Adipocyte (in vitro differentiated cells): ENCODE measurements at regions not wholly inside any gene's neighbourhood (a gene's known extent, or its start where the extent isn't known, plus 50 kb on each side); places are given as distances from the start of the nearest gene placed in this dataset.

Experiments used
- DNase-seq: peaks from one replicate; pipeline ENCODE4 v3.0.0-alpha.2; 2015; ENCODE audit warnings: low read depth
- H3K27me3 ChIP-seq: replicated peaks from 2 replicates; pipeline ENCODE4 v1.7.0; 2013; ENCODE audit warnings: mild to moderate bottlenecking, low read length, moderate library complexity; ENCODE audit not compliant: control insufficient read depth, insufficient read depth
- H3K36me3 ChIP-seq: 2 replicates; pipeline ENCODE4 v1.7.0; 2013; ENCODE audit warnings: low read length, mild to moderate bottlenecking, moderate library complexity; ENCODE audit not compliant: control insufficient read depth, insufficient read depth, severe bottlenecking
- H3K4me1 ChIP-seq: 2 replicates; pipeline ENCODE4 v1.7.0; 2013; ENCODE audit warnings: mild to moderate bottlenecking, low read length, moderate library complexity; ENCODE audit not compliant: control insufficient read depth, insufficient read depth
- H3K4me3 ChIP-seq: 2 replicates; pipeline ENCODE4 v1.7.0; 2013; ENCODE audit warnings: mild to moderate bottlenecking, low read length, moderate library complexity
- H3K9ac ChIP-seq: 2 replicates; pipeline ENCODE4 v1.7.0; 2013; ENCODE audit warnings: mild to moderate bottlenecking, low read length, moderate library complexity
- H3K9me3 ChIP-seq: 2 replicates; pipeline ENCODE4 v1.7.0; 2013; ENCODE audit warnings: mild to moderate bottlenecking, low read length, moderate library complexity; ENCODE audit not compliant: control insufficient read depth

- Histone ChIP-seq H3K4me1 (no peaks in the 10 kb centered on the region), H3K9me3 (peaks cover 12% of the 10 kb centered on the region), H3K9ac (no peak overlapping the region), H3K36me3 (no peaks in the 10 kb centered on the region), H3K4me3 (no peak overlapping the region), H3K27me3 (no peaks in the 10 kb centered on the region)
- DNase-seq = no peak
Measured at GRCh38 chr14:97695456-97695981, 898.3 kb downstream of the VRK1 start.

GRCh38 chr14:97697772-97698171 is 900.6 kb downstream of the VRK1 start:
- DNase-seq = no peak
- H3K9ac ChIP-seq = no peak overlapping the region
- H3K27me3 ChIP-seq = no peaks in the 10 kb centered on the region
- H3K9me3 ChIP-seq = peaks cover 12% of the 10 kb centered on the region
- no peak overlapping the region for H3K4me3 ChIP-seq
- no peaks in the 10 kb centered on the region for H3K36me3 ChIP-seq
- H3K4me1 ChIP-seq = no peaks in the 10 kb centered on the region

GRCh38 chr14:97699026-97699425 is 901.8 kb downstream of the VRK1 start:
- no peaks in the 10 kb centered on the region for H3K36me3 ChIP-seq
- DNase-seq = no peak
- H3K4me3 ChIP-seq = no peak overlapping the region
- no peaks in the 10 kb centered on the region for H3K27me3 ChIP-seq
- no peak overlapping the region for H3K9ac ChIP-seq
- peaks cover 12% of the 10 kb centered on the region for H3K9me3 ChIP-seq
- no peaks in the 10 kb centered on the region for H3K4me1 ChIP-seq

- no peaks in the 10 kb centered on the region for H3K27me3 ChIP-seq
- no peak overlapping the region for H3K4me3 ChIP-seq
- no peaks in the 10 kb centered on the region for H3K4me1 ChIP-seq
- H3K9me3 ChIP-seq = peaks cover 7% of the 10 kb centered on the region
- no peaks in the 10 kb centered on the region for H3K36me3 ChIP-seq
- DNase-seq = no peak
- no peak overlapping the region for H3K9ac ChIP-seq
Measured at GRCh38 chr14:97703006-97703760, 906.0 kb downstream of the VRK1 start.

- no peak overlapping the region for H3K4me3 ChIP-seq
Measured at GRCh38 chr14:97704316-97704885, 907.2 kb downstream of the VRK1 start.

GRCh38 chr14:97705107-97705506 is 907.9 kb downstream of the VRK1 start:
- no peak overlapping the region for H3K9ac ChIP-seq
- H3K4me3 ChIP-seq = no peak overlapping the region
- no peaks in the 10 kb centered on the region for H3K9me3 ChIP-seq
- H3K36me3 ChIP-seq = no peaks in the 10 kb centered on the region
- H3K27me3 ChIP-seq = no peaks in the 10 kb centered on the region
- DNase-seq = no peak
- H3K4me1 ChIP-seq = no peaks in the 10 kb centered on the region

More at GRCh38 chr14:97704316-97704885, 907.2 kb downstream of the VRK1 start:
- H3K9me3 ChIP-seq = peaks cover 2% of the 10 kb centered on the region
- no peak overlapping the region for H3K9ac ChIP-seq
- no peaks in the 10 kb centered on the region for H3K4me1 ChIP-seq
- H3K27me3 ChIP-seq = no peaks in the 10 kb centered on the region
- DNase-seq = no peak
- no peaks in the 10 kb centered on the region for H3K36me3 ChIP-seq

- Histone ChIP-seq H3K27me3 (no peaks in the 10 kb centered on the region), H3K9ac (no peak overlapping the region), H3K4me1 (no peaks in the 10 kb centered on the region)
Measured at GRCh38 chr14:97705976-97706375, 908.8 kb downstream of the VRK1 start.

GRCh38 chr14:97706819-97707218 is 909.6 kb downstream of the VRK1 start:
- H3K9me3 ChIP-seq = no peaks in the 10 kb centered on the region
- H3K36me3 ChIP-seq = no peaks in the 10 kb centered on the region
- H3K4me1 ChIP-seq = no peaks in the 10 kb centered on the region
- DNase-seq = no peak
- no peak overlapping the region for H3K4me3 ChIP-seq
- no peaks in the 10 kb centered on the region for H3K27me3 ChIP-seq
- no peak overlapping the region for H3K9ac ChIP-seq

More at GRCh38 chr14:97705976-97706375, 908.8 kb downstream of the VRK1 start:
- no peak for DNase-seq
- no peaks in the 10 kb centered on the region for H3K9me3 ChIP-seq
- no peaks in the 10 kb centered on the region for H3K36me3 ChIP-seq
- H3K4me3 ChIP-seq = no peak overlapping the region

GRCh38 chr14:97707603-97708002 is 910.4 kb downstream of the VRK1 start:
- H3K36me3 ChIP-seq = no peaks in the 10 kb centered on the region
- no peak for DNase-seq
- no peaks in the 10 kb centered on the region for H3K27me3 ChIP-seq
- H3K9ac ChIP-seq = no peak overlapping the region
- H3K4me1 ChIP-seq = no peaks in the 10 kb centered on the region
- no peaks in the 10 kb centered on the region for H3K9me3 ChIP-seq
- H3K4me3 ChIP-seq = no peak overlapping the region

GRCh38 chr14:97709552-97709951 is 912.4 kb downstream of the VRK1 start:
- Histone ChIP-seq H3K4me1 (no peaks in the 10 kb centered on the region), H3K9ac (no peak overlapping the region), H3K27me3 (no peaks in the 10 kb centered on the region), H3K36me3 (no peaks in the 10 kb centered on the region), H3K4me3 (no peak overlapping the region), H3K9me3 (no peaks in the 10 kb centered on the region)
- no peak for DNase-seq

GRCh38 chr14:97710726-97711125 is 913.5 kb downstream of the VRK1 start:
- Histone ChIP-seq H3K9me3 (no peaks in the 10 kb centered on the region), H3K27me3 (no peaks in the 10 kb centered on the region), H3K4me1 (no peaks in the 10 kb centered on the region), H3K9ac (no peak overlapping the region), H3K36me3 (no peaks in the 10 kb centered on the region), H3K4me3 (no peak overlapping the region)
- no peak for DNase-seq
